ENCODE measurements at regions not wholly inside any gene's neighbourhood (a gene's known extent, or its start where the extent isn't known, plus 50 kb on each side); places are given as distances from the start of the nearest gene placed in this dataset.

GRCh38 chr3:95227092-95227491 lies 1164.2 kb downstream of the NSUN3 start:
- no TSS peak for BruUV-seq (replicated peaks)
- peaks cover 36% of the 10 kb centered on the region for H3K9me3 ChIP-seq (ENCODE audit: low read depth, low read length, poor library complexity, severe bottlenecking)
- intact Hi-C loops (cut with micrococcal nuclease; ENCODE audit: unreplicated experiment), result no loop called here

GRCh38 chr3:95228416-95228815 lies 1165.6 kb downstream of the NSUN3 start:
- POLR2A ChIA-PET (ENCODE audit: low non-redundant PET), result no interaction called here
- Histone ChIP-seq H3K27ac (ENCODE audit: low read depth, low read length, poor library complexity, severe bottlenecking) (no peak overlapping the region), H3K36me3 (ENCODE audit: insufficient read depth, low read length, poor library complexity, severe bottlenecking) (no peaks in the 10 kb centered on the region), H3K27me3 (replicated peaks; ENCODE audit: insufficient read depth, low read depth, low read length, poor library complexity) (no peaks in the 10 kb centered on the region), H3K4me3 (ENCODE audit: low read depth, low read length, poor library complexity, severe bottlenecking) (no peak overlapping the region), H3K9me3 (ENCODE audit: low read depth, low read length, poor library complexity, severe bottlenecking) (peaks cover 31% of the 10 kb centered on the region), H3K4me1 (ENCODE audit: insufficient read depth, low read length, poor library complexity, severe bottlenecking) (no peaks in the 10 kb centered on the region)
- no TSS peak for BruUV-seq (replicated peaks)
- CTCF ChIA-PET, result no interaction called here
- intact Hi-C loops (cut with micrococcal nuclease; ENCODE audit: unreplicated experiment), result no loop called here
- DNase-seq (ENCODE audit: low spot score), result no peak
- TF ChIP-seq CTCF (conservative IDR thresholded peaks at IDR 0.05; ENCODE audit: low read depth, low read length), result no peak

More at GRCh38 chr3:95227092-95227491, 1164.2 kb downstream of the NSUN3 start:
- ChIA-PET POLR2A (ENCODE audit: low non-redundant PET) (no interaction called here), CTCF (no interaction called here)
- Histone ChIP-seq H3K4me1 (ENCODE audit: insufficient read depth, low read length, poor library complexity, severe bottlenecking) (no peaks in the 10 kb centered on the region), H3K27me3 (replicated peaks; ENCODE audit: insufficient read depth, low read depth, low read length, poor library complexity) (no peaks in the 10 kb centered on the region), H3K4me3 (ENCODE audit: low read depth, low read length, poor library complexity, severe bottlenecking) (no peak overlapping the region), H3K36me3 (ENCODE audit: insufficient read depth, low read length, poor library complexity, severe bottlenecking) (no peaks in the 10 kb centered on the region), H3K27ac (ENCODE audit: low read depth, low read length, poor library complexity, severe bottlenecking) (no peak overlapping the region)
- TF ChIP-seq CTCF (conservative IDR thresholded peaks at IDR 0.05; ENCODE audit: low read depth, low read length), result no peak
- DNase-seq (ENCODE audit: low spot score), result no peak

GRCh38 chr3:95235916-95236315 lies 1173.1 kb downstream of the NSUN3 start:
- BruUV-seq (replicated peaks), result no TSS peak
- POLR2A ChIA-PET (ENCODE audit: low non-redundant PET), result no interaction called here

More at GRCh38 chr3:95235916-95236315, 1173.1 kb downstream of the NSUN3 start:
- H3K27me3 ChIP-seq (replicated peaks; ENCODE audit: insufficient read depth, low read depth, low read length, poor library complexity), result no peaks in the 10 kb centered on the region
- H3K9me3 ChIP-seq (ENCODE audit: low read depth, low read length, poor library complexity, severe bottlenecking), result peaks cover 28% of the 10 kb centered on the region
- TF ChIP-seq EZH2 (IDR thresholded peaks at IDR 0.05; ENCODE audit: borderline replicate concordance, low read depth, low read length, poor library complexity, severe bottlenecking) (no peak), CTCF (conservative IDR thresholded peaks at IDR 0.05; ENCODE audit: low read depth, low read length) (no peak)
- H3K36me3 ChIP-seq (ENCODE audit: insufficient read depth, low read length, poor library complexity, severe bottlenecking), result no peaks in the 10 kb centered on the region
- no peak overlapping the region for H3K4me3 ChIP-seq (ENCODE audit: low read depth, low read length, poor library complexity, severe bottlenecking)
- H3K27ac ChIP-seq (ENCODE audit: low read depth, low read length, poor library complexity, severe bottlenecking), result no peak overlapping the region
- CTCF ChIA-PET, result no interaction called here
- no peak for DNase-seq (ENCODE audit: low spot score)
- no peaks in the 10 kb centered on the region for H3K4me1 ChIP-seq (ENCODE audit: insufficient read depth, low read length, poor library complexity, severe bottlenecking)
- intact Hi-C loops (cut with micrococcal nuclease; ENCODE audit: unreplicated experiment), result loop anchor here (2.0 kb wide), 1 partner anchor 43 kb away; no protein-coding TSS in a partner anchor

Measured in A673 (cell line).